ENCODE measurements at regions not wholly inside any gene's neighbourhood (a gene's known extent, or its start where the extent isn't known, plus 50 kb on each side); places are given as distances from the start of the nearest gene placed in this dataset.

- Histone ChIP-seq H3K9ac (ENCODE audit: low read depth in 1 of 2, low read length in 2 of 2) (no peak overlapping the region), H3K9me3 (ENCODE audit: control insufficient read depth in 4 of 4, low read length in 3 of 4) (no peaks in the 10 kb centered on the region), H3K36me3 (ENCODE audit: control insufficient read depth in 4 of 4, insufficient read depth in 3 of 4, low read depth in 1 of 4, low read length in 3 of 4) (no peaks in the 10 kb centered on the region), H3K4me1 (ENCODE audit: control insufficient read depth in 4 of 4, insufficient read depth in 4 of 4, low read length in 3 of 4) (peaks cover 0 to 31% (median 19%) of the 10 kb centered on the region in 4 donors), H3K27me3 (ENCODE audit: control insufficient read depth in 4 of 4, insufficient read depth in 4 of 4, low read length in 3 of 4) (no peaks in the 10 kb centered on the region), H3K27ac (ENCODE audit: low read depth in 1 of 2, low read length in 2 of 2) (peak overlapping the region; percentile 33 to 44), H3K4me3 (ENCODE audit: low read depth in 1 of 3, low read length in 3 of 3) (no peak overlapping the region)
- 70% methylated on average over 16 of the region's 16 CpGs for WGBS
- no peak for DNase-seq (ENCODE audit: low spot score)
- TF ChIP-seq TAF1 (conservative IDR thresholded peaks at IDR 0.05) = no peak
- TF ChIP-seq HNF4G (IDR thresholded peaks at IDR 0.05) = peak; percentile 31
- TF ChIP-seq RAD21 (IDR thresholded peaks at IDR 0.05) = peak in 1 of 2 donors; percentile 48
- TF ChIP-seq REST (IDR thresholded peaks at IDR 0.05) = peak; percentile 18
- peak; percentile 59 for TF ChIP-seq MAX (IDR thresholded peaks at IDR 0.05)
- no peak for TF ChIP-seq JUND (IDR thresholded peaks at IDR 0.05)
- no peak for TF ChIP-seq FOXA1 (IDR thresholded peaks at IDR 0.05)
- no peak for TF ChIP-seq ATF3 (IDR thresholded peaks at IDR 0.05)
- TF ChIP-seq SP1 (IDR thresholded peaks at IDR 0.05) = peak; percentile 76
- peak; percentile 65 to 71 for TF ChIP-seq HNF4A (conservative IDR thresholded peaks at IDR 0.05)
- TF ChIP-seq NR2F2 (IDR thresholded peaks at IDR 0.05) = no peak
- peak; percentile 50 to 75 for TF ChIP-seq RXRA (IDR thresholded peaks at IDR 0.05)
- TF ChIP-seq, protein P1, sequence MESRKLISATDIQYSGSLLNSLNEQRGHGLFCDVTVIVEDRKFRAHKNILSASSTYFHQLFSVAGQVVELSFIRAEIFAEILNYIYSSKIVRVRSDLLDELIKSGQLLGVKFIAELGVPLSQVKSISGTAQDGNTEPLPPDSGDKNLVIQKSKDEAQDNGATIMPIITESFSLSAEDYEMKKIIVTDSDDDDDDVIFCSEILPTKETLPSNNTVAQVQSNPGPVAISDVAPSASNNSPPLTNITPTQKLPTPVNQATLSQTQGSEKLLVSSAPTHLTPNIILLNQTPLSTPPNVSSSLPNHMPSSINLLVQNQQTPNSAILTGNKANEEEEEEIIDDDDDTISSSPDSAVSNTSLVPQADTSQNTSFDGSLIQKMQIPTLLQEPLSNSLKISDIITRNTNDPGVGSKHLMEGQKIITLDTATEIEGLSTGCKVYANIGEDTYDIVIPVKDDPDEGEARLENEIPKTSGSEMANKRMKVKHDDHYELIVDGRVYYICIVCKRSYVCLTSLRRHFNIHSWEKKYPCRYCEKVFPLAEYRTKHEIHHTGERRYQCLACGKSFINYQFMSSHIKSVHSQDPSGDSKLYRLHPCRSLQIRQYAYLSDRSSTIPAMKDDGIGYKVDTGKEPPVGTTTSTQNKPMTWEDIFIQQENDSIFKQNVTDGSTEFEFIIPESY (IDR thresholded peaks at IDR 0.05) = peak; percentile 37
- peak in 1 of 2 donors; percentile 23 for TF ChIP-seq EGR1 (IDR thresholded peaks at IDR 0.05; ENCODE audit: low read depth in 2 of 2)
These were observed 54.9 kb upstream of the BOD1 start for GRCh38 chr5:173671121-173671949.

DNA sequence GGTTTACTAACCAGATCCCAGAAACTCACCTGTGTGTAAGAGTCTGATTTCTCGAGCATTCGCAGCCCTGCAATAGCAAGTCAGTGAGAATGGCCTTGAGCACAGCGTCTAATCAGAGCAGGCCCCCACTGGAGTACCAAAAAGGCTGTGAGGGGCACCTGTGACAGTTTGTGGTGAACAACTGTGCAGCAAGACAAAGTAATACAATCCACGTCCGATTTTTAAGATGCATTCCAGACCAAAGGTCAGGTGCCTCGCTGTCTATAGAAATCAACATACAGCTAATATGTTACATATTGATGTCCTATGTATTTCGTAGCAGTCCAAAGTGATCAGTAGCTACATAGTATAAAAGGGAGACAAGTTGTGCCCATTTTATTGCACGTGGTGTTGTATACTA, 55.7 kb upstream of the BOD1 start:
- no peaks in the 10 kb centered on the region for H3K36me3 ChIP-seq (ENCODE audit: control insufficient read depth in 4 of 4, insufficient read depth in 3 of 4, low read depth in 1 of 4, low read length in 3 of 4)
- no peak overlapping the region for H3K4me3 ChIP-seq (ENCODE audit: low read depth in 1 of 3, low read length in 3 of 3)
- 88% methylated on average over 8 of the region's 8 CpGs for WGBS
- no peak for DNase-seq (ENCODE audit: low spot score)
- H3K4me1 ChIP-seq (ENCODE audit: control insufficient read depth in 4 of 4, insufficient read depth in 4 of 4, low read length in 3 of 4) = peaks cover 0 to 31% (median 19%) of the 10 kb centered on the region in 4 donors
- H3K9ac ChIP-seq (ENCODE audit: low read depth in 1 of 2, low read length in 2 of 2) = no peak overlapping the region
- no peaks in the 10 kb centered on the region for H3K9me3 ChIP-seq (ENCODE audit: control insufficient read depth in 4 of 4, low read length in 3 of 4)
- H3K27ac ChIP-seq (ENCODE audit: low read depth in 1 of 2, low read length in 2 of 2) = no peak overlapping the region
- no peaks in the 10 kb centered on the region for H3K27me3 ChIP-seq (ENCODE audit: control insufficient read depth in 4 of 4, insufficient read depth in 4 of 4, low read length in 3 of 4)
- TF ChIP-seq REST (IDR thresholded peaks at IDR 0.05) (no peak), EGR1 (IDR thresholded peaks at IDR 0.05; ENCODE audit: low read depth in 2 of 2) (no peak), FOXA1 (IDR thresholded peaks at IDR 0.05) (no peak), MAX (IDR thresholded peaks at IDR 0.05) (no peak), ATF3 (IDR thresholded peaks at IDR 0.05) (no peak), RAD21 (IDR thresholded peaks at IDR 0.05) (no peak), JUND (IDR thresholded peaks at IDR 0.05) (no peak), NR2F2 (IDR thresholded peaks at IDR 0.05) (no peak), YY1 (IDR thresholded peaks at IDR 0.05) (no peak), RXRA (IDR thresholded peaks at IDR 0.05) (no peak), HNF4A (conservative IDR thresholded peaks at IDR 0.05) (no peak), CTCF (IDR thresholded peaks at IDR 0.05; ENCODE audit: low read depth, low read length, missing input control) (no peak), HNF4G (IDR thresholded peaks at IDR 0.05) (no peak), SP1 (IDR thresholded peaks at IDR 0.05) (no peak), GABPA (IDR thresholded peaks at IDR 0.05 in 1 of 2, conservative IDR thresholded peaks at IDR 0.05 in 1 of 2) (no peak)

Measured in liver (tissue), 8 donors.